NCI-H524 treated with DMSO at 0.1 percent for 48 hours (cell line): ENCODE measurements at regions not wholly inside any gene's neighbourhood (a gene's known extent, or its start where the extent isn't known, plus 50 kb on each side); places are given as distances from the start of the nearest gene placed in this dataset.

Source experiments
- DNase-seq: peaks from one replicate; lab custom pipeline; 2025; lab: John Stamatoyannopoulos, UW

DNA sequence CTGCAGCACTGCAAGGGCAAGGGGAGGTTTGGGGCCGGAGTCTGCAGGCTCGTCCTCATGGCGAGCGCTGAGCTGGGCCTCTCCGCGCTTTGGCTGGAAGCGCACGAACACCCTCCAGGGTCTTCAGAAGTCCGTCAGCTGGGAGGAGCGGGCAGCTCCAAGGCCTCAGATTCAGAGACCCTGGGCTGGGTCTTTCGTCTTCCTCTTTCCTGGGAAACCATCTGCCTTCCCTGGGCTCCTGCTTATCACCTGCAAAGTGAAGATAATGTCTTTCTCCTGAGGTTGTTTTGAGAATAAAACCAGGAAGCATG is 525.6 kb downstream of the BRD1 start:
- DNase-seq = no peak

DNA sequence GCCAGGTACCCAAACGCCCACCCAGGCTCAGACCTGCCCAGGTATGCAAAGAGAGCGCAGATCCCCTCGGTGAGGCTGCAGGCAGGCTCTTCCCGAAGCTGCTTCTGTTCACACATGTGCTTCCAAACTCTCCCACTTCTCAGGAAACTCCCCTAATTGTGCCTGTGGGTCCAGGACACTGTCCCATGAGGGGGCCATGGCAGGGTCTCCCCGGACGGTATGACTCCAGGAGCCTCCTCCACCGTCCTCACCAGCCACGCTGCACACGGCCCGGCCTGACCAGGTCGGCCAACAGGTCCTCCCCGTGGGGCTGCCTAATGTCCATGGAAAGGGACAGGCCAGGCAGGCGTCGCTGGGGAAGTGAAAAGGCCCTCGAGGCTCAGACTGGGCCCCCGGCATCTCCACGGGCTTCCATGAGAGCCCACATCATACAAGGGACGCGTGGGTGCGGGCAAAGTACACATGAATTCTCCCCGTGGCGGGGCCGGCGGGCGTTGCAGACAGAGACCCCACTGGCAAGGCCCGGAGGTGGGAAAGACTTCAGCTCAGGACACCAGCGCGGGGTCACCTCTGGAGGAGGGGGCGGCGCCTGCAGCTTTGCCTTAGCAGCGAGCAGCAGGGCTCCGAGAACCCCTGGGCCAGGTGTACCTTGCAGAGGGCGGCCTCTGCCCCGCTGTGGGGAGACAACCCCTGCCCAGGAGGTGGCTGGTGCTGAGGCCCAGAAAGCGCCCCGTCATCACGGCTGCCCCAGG is 526.1 kb downstream of the BRD1 start:
- DNase-seq = no peak

DNA sequence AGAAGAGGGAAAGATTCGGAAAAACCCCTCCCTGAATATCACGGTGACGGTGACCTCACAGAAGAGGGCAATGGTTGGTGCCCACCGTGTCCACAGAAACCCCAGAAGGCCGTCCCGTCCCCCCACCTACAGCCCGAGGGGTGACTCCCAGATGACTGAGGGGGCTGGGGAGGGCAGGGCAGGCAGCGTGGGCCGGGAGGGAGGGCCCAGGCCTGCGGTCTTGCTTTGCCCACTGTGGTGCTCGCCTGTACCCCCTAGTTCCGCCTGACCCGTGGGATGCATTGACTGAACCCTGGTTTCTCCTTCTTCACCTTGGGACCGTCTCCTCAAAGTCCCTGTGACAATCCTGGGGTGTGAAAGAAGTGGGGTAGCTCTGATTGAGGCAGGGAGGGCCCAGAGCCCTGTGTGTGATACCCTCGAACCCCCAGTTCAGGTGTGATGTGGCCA is 526.7 kb downstream of the BRD1 start:
- no peak for DNase-seq

DNA sequence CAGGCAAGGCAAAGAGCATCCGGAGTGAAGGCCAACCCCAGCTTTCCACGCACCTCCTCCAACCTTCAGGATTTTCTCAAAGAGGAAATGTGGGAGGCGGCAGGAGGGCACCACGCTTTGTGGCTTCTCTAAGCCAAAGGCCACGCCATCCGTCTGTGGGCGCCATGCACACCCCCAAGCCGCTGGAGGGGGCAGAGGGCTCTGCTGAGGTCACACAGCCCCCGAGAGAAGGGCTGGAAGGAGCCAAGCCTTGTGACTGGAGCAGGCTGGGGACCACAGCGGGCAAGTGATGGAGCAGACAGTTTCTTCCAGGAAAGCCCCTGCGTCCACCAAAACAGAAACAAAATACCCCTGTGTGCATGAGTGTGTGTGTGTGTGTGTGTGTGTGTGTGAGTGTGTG is 527.4 kb downstream of the BRD1 start:
- DNase-seq = no peak

DNA sequence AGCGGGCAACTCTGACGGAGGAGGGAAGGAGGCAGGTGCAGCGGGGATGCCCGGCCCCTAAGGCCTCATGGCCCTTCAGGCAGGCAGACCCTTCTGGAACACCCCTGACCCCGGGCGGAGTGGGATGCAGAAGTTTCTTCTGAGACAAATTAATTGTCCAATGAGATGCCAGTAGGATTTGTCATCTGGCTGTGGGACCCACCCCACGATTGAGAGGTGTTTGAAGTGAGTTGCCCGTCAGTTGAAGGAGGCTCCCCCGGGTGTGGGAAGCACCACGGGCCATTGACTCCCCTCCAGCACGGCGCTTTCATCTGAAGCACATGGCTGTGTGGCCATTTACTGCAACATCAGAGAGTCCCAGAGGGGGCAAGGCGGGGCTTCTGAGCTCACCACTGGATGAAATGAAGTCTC is 527.8 kb downstream of the BRD1 start:
- no peak for DNase-seq

DNA sequence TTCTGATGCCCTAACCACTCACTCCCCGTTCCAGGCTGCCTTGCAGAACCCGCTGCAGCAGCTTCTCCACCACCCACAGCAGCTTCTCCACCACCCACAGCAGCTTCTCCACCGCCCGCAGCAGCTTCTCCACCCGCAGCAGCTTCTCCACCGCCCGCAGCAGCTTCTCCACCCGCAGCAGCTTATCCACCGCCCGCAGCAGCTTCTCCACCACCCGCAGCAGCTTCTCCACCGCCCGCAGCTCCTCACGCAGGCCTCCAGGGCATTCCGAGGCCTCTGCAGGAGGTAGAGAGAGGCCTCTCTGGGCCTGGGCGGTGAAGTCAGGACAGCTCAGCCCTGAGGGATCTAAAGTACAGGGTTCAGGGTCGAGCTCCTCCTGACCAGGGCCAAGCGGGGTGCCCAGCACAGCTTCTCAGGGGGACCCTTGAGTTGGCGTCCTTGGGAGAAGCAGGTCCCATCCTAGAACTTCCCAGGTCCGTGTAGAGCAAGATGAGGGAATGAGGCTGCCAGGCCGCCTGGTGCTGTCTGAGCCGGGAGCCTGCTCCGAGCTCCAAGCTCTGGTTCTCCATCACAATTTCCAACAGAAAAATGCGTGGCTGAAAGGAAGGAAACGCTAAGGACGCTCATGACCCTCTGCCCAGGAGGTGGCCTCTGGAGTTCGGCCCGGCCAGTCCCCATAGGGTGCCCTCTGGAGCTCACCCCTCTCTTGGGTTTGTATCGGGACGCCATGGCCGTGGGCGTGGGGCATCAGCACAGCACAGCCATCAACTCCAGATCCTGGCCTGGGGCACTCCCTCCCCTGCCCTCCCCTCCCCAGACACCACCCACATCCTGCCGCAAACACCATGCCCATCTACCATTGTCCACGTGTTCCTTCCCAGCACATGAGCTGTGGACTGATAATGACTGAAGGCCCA is 528.6 kb downstream of the BRD1 start:
- DNase-seq = no peak

DNA sequence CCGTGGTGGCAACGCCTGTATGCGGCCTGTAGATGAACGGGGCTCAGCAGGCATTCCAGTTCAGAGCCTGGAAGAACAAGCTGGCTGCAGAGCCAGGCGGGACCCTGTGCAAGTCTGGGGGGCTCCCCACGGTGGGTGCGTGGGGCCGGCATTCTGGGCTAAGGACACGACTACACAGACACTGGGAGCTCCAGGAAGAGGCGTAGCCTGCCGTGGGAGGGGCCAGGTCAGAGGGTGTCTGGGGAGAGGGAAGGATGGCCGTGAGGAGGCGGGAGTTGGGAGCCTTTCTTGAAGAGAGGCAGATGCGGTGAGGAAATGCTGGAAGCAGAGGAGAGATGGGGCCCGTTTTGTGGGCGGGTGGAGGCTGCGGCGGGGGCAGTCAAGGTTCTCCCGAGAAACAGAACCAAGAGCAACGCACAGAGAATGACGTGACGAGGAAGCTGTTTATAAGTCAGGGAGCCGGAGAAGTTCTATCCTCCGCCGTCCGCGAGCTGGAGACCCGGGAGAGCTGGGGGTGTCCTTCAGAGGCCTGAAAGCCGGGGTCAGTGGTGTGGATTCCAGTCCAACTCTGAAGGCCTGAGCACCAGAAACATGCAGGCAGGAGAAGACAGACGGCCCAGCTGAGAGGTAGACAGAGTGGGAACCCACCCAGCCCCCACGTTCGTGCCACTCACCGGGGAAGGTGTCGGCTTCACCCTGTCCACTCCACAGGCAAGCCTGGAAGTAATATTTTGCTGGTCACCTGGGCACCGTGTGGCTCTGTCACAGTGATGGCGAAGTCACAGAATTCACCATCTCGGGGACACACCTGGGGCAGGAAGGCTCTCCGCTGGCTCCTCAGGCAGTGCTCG is 529.6 kb downstream of the BRD1 start:
- DNase-seq = no peak

DNA sequence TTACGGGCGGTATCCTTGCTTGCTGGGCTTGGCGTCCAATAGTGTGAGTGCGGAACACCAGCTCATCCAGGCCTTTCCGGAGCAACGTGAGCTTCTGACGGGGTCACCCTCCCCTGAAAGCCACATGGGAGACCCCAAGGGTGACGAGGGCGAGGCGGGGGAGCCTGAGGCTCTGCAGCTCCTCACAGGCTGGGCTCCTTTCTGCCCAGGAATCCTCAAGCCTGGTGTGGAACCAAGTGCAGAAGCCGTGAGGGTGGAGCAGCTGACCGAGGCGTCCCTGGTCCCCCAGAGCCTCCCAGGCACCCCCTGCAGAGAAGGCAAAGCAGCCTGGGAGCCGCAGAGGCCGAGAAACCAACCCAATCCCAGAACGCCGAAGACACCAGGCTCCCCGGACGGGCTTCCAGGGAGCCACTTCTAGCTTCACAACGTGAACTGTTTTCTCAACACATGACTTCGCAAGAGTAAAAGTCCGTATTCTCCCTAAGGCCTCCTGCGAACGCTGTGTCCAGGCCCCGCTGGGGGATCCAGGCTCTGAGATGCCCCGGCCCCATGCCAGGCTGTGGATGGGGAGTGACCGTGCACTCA is 530.3 kb downstream of the BRD1 start:
- DNase-seq = no peak

DNA sequence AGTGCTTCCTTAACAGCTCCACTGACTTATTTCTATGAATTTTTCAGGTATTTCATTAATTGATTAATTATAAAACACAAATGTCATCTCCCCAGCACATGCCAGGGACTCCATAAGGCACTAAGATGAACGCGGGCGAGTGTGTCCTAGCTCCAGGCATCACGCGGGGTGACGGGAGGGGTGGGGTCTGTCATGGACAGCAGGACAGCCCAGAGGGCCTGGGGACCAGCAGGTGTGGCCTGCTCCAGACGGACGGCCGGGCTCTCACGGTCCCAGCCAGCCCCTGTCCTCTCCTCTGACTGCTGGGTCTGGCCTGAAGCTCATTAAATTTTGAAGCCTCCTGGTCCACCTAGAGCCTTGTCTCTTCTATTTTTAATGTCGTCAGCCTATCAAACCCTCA is 531.1 kb downstream of the BRD1 start:
- no peak for DNase-seq

DNA sequence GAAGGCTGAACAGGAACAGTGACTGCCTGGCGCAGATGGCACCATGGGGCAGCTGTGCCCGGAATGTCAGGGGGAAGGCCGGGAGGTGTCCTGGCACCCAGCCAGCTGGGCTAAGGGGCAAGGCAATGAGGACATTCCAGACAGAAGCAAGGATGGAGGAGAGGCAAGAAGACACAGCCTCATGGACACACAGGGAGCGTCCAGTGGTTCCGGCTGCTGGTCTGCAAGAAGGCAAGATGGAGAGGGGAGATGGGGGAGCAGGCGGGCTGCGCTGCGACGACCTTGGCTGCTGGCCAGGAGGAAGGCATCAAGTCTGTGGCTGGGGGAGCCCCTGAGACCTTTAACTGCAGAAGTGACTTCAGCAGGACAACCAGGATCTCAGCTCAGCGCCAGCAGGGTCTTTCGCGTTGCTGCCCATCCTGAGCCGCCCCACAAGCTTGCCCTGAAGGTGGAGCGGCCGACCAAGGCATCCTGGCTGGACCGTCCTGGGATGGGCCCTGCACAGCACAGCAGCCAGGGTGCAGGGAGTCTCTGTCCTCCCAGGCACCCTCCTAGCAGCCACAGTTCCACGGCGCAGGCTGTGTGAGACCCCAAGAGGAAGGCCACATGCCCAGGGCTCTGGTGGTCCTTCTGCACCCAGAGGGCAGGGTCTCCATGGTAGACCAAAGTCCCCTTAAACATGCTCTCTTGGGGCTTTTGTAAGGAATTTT is 531.7 kb downstream of the BRD1 start:
- DNase-seq = no peak

DNA sequence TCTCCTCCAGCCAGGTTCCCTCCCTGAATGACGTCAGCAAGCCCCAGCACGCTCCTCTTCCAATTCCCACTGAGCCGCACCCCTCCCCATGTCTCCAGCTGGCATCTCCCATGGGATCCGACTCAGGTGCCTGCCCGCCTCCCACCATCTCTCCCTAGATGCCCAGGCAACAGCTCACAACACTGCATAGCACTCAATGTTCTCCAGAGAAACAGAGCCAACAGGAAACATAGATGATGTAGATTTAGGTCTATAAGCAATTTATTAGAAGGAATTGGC is 532.3 kb downstream of the BRD1 start:
- DNase-seq = no peak

DNA sequence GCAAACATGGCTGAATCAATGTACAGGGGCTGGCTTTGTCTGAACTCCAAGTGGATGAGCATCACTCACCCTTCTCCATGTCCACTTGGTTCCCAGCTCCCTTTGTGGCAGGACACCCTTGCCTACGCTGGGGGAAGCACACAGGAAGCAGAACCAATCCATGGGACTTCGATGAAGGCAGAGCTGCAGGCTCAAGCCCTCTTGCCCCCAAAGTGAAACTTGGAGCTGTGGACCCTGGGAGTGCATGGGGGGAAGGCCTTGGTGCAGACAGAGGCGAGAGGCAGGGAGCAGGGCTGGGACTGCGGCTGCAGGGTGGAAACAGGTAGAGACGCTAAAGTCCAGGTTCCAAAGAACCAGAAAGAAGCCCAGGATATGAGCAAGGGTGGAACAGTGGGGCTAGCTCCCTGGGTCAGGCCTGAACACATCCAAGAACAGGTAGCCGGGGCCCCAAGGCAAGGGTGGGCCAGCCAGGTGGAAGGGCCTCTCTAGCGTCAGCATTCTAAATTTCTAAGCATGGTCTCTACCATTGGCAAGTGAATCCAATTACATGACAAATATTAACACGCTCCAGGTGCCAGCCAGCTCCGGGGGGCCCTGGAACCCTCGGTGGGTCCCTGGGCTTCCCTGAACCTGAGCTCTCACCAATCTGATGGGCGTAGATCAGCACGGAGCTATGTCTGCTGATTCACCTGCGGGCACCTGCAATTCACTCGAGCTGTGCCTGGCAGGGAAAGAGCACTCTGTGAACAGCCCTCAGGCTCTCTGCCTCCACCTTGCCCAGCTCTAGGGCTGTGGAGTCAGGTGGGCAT is 532.8 kb downstream of the BRD1 start:
- DNase-seq = no peak

DNA sequence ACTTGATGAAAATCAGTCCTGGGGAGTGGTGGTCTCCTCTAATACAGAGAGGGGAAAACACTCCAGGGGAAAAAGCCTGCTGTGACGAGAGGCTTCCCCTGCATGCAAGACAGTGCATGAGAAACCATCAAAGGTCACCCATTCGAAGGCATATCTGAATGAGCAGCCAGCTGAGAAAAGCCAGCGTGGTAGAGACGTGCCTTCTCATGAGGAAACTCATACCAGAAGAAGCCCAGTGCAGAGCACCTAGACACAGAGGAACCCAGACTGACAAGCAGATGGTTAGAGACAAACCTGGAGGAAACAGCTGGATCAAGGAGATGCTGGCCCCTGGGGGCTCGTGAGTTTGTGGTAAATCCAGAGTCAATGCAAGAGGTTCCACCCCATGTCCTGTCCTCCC is 534.8 kb downstream of the BRD1 start:
- no peak for DNase-seq

DNA sequence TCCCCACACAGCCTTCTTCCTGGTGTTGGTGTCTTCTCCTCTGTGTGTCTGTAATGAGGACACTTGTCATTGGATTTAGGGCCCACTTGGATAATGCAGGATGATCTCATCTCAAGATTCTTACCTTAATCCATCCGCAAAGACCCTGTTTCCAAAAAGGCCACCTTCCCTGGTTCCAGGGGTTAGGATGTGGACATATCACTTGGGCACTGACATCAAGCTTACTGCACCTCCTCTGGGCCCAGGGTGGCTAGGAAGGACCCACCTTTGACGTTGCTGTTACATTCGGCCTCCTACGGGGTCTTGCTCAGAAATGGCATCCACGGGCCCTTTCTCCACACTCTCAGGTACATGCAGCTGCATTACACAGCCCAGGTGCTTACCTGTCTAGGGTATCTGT is 535.9 kb downstream of the BRD1 start:
- no peak for DNase-seq

DNA sequence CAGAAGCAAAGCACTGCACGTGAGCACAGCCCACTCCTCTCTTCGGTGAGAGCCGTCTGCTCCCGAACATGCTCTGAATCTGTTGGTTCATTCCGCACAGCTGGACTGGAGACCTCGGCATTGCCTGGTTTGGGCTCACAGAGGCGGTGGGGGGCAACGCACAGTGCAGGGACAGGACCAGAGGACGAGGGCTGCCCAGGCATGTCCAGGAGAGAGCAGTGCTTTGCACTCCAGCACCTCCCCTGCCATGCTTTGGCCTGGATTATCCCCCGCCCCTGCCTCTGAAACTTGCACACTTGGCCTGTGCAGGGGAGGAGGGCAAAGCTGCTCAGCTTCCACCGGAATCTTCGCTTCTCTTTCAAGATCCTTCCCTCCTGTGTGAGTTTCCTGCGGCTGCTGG is 536.5 kb downstream of the BRD1 start:
- DNase-seq = no peak

DNA sequence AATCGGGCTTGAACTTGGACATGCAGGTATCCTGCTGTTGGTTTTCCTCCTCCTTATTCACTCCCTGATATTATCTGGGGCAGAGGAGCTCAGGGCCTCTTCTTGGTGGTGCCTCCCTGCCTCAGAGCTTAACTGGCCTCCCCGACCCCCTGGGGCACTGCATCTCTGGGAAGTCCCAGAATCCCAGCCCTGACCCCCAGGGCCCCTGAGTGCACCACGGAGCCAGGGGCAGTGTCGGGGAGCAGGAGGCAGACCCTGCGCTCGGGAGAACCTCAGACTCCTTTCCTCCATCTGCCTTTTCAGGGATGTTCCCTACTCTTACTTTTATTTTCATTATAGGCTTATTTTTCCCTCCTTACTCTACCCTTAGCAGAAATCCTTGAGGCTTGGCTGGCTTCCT is 537.0 kb downstream of the BRD1 start:
- DNase-seq = no peak

DNA sequence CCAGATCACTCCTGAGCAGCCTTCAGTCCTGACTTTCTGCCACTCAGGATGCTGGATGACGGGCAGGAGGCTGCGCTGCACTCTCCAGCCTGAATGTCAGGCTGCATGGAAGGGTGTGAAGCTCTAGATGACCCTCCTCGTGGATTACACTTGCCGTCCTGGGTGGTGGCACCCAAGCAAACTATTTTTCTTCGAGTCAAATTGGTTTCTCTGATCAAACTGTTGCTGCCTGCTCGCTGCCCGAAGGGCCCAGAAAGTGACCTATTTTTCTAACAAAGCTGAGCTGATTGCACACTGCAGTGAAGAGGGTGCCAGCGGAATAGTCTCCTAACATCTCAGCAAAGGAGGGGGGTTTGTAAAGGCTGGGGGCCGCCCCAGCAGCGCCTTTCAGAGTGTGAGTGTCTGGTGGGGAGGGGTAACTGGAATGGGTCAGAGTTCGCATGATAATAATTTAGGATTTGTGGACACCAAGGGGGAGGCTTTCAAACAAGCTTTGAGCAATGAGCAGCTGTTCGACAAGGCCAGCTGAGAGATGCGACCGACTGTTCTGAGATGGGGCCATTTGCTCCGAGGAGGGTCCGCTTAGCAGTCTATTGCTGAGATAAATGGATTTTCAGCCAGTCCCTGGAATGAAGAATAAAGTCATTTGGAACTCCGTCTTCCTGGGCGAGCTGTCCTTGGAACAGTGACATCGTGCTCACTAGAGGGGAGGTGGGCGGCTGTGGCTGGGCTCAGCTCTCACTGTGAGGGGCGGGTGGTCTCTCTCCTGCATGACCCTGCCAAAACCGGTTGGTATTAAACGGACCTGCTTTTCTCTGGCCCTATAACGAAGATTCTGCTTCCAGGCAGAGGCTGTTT is 537.6 kb downstream of the BRD1 start:
- no peak for DNase-seq

DNA sequence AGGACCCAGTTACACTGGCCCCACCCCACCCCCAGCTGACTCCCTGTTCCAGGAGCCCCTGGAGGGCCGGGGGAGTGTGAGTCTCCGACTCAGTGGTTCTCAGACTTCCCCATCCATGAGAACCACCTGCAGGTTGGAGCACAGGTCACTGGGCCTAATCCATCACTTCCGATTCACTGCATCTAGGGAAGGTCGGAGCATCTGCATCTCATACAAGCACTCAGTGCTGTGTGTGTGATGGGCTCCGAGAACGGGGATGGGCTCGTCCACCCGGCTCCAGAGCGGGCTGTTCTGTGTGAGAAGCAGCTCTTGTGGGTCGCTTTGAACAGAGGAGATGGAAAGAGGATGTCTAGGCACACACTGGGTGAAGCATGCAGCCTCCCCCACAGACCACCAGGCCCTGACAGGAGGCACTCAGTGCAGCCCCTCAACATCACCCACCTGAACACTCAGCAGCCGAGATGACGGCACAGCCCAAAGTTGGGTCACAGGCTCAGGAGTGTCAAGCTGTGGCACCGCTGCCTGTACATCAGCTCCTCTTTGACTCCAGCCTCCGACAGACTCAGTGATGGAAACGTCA is 541.4 kb downstream of the BRD1 start:
- no peak for DNase-seq

DNA sequence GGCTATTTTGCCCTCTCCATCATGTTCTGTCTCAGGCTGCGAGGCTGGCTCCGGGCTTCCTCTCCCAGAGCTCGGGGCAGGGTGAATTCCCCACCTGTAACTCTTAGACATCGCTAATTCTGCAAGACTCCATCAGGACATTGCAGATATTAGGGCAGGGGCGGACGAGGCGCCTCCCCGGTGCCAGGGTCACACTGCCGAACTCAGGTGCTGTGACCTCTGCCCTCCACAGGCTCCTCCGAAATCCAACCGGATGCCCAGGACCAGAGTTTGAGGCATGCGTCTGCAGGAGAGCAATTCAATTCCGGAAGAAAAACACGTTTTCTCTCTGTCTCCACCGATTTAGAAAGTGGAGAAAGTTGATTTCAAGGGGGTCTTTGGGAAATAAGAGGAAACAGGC is 542.7 kb downstream of the BRD1 start:
- DNase-seq = no peak
